Suprapubic skin (tissue), 4 donors: ENCODE measurements at regions not wholly inside any gene's neighbourhood (a gene's known extent, or its start where the extent isn't known, plus 50 kb on each side); places are given as distances from the start of the nearest gene placed in this dataset.

Experiments used
- DNase-seq, 2 donors: peaks; one replicate each; pipeline ENCODE4 v3.0.0-alpha.2; 2019; ENCODE audit warnings: low spot score in 2 of 2
- H3K27ac ChIP-seq: fragments of 200-600 bp; sonication (generic); one replicate; pipeline ENCODE4 v1.5.1; 2019
- H3K27me3 ChIP-seq: fragments of 200-600 bp; sonication (generic); one replicate; pipeline ENCODE4 v1.5.1; 2019
- H3K36me3 ChIP-seq: fragments of 200-600 bp; sonication (generic); one replicate; pipeline ENCODE4 v1.5.1; 2019
- H3K4me1 ChIP-seq: fragments of 200-600 bp; sonication (generic); one replicate; pipeline ENCODE4 v1.5.1; 2019
- H3K4me3 ChIP-seq: fragments of 200-600 bp; sonication (generic); one replicate; pipeline ENCODE4 v1.5.1; 2019; ENCODE audit warnings: mild to moderate bottlenecking
- H3K9me3 ChIP-seq: fragments of 200-600 bp; sonication (generic); one replicate; pipeline ENCODE4 v1.5.1; 2019
- CTCF ChIP-seq, 2 donors: fragments of 200-600 bp in 1 of 2; fragments of 450-650 bp in 1 of 2; sonication (generic) in 1 of 2; IDR thresholded peaks; one replicate each; pipeline ENCODE4 v1.5.1; 2016 to 2019; ENCODE audit warnings: antibody characterized with exemption in 2 of 2, mild to moderate bottlenecking in 1 of 2, moderate library complexity in 1 of 2
- EP300 ChIP-seq: sonication (generic); formaldehyde crosslinking; IDR thresholded peaks from one replicate; pipeline ENCODE4 v1.6.1; 2017; ENCODE audit warnings: antibody characterized with exemption
- POLR2A ChIP-seq, 2 donors: fragments of 450-650 bp; IDR thresholded peaks; one replicate each; pipeline ENCODE4 v1.6.1; 2017; ENCODE audit warnings: antibody characterized with exemption in 2 of 2, mild to moderate bottlenecking in 2 of 2, moderate library complexity in 2 of 2
- POLR2AphosphoS5 ChIP-seq, 3 donors: sonication (generic); formaldehyde crosslinking; IDR thresholded peaks; one replicate each; pipeline ENCODE4 v1.6.1; 2017; ENCODE audit warnings: antibody characterized with exemption in 3 of 3
- WGBS: methylation state at CpG from one replicate; pipeline ENCODE4 v1.1.5; 2018; 5-methylcytosine and 5-hydroxymethylcytosine counted together

- Histone ChIP-seq H3K4me1 (no peaks in the 10 kb centered on the region), H3K36me3 (no peaks in the 10 kb centered on the region), H3K27me3 (no peaks in the 10 kb centered on the region), H3K4me3 (no peak overlapping the region), H3K9me3 (no peaks in the 10 kb centered on the region), H3K27ac (no peak overlapping the region)
- no peak for DNase-seq
- 93% methylated on average over 8 of the region's 8 CpGs for WGBS
- no peak for TF ChIP-seq POLR2A (IDR thresholded peaks at IDR 0.05)
- no peak for TF ChIP-seq CTCF (IDR thresholded peaks at IDR 0.05)
- TF ChIP-seq POLR2AphosphoS5 (IDR thresholded peaks at IDR 0.05), result no peak
- no peak for TF ChIP-seq EP300
Measured at GRCh38 chr10:31100662-31101061, 69.0 kb upstream of the ZNF438 start.

GRCh38 chr10:31101123-31101522, 69.5 kb upstream of the ZNF438 start:
- H3K4me1 ChIP-seq, result no peaks in the 10 kb centered on the region
- H3K36me3 ChIP-seq, result no peaks in the 10 kb centered on the region
- no peak for DNase-seq
- no peaks in the 10 kb centered on the region for H3K27me3 ChIP-seq
- H3K9me3 ChIP-seq, result no peaks in the 10 kb centered on the region
- no peak overlapping the region for H3K27ac ChIP-seq
- TF ChIP-seq POLR2AphosphoS5 (IDR thresholded peaks at IDR 0.05) (no peak), CTCF (IDR thresholded peaks at IDR 0.05) (no peak), POLR2A (IDR thresholded peaks at IDR 0.05) (no peak), EP300 (no peak)
- H3K4me3 ChIP-seq, result no peak overlapping the region
- WGBS, result 65% methylated on average over 4 of the region's 4 CpGs

GRCh38 chr10:31102421-31102820, 70.8 kb upstream of the ZNF438 start:
- TF ChIP-seq POLR2AphosphoS5 (IDR thresholded peaks at IDR 0.05), result no peak
- TF ChIP-seq EP300, result no peak
- no peak for TF ChIP-seq CTCF (IDR thresholded peaks at IDR 0.05)
- Histone ChIP-seq H3K27ac (no peak overlapping the region), H3K4me1 (no peaks in the 10 kb centered on the region), H3K27me3 (no peaks in the 10 kb centered on the region), H3K9me3 (no peaks in the 10 kb centered on the region), H3K36me3 (no peaks in the 10 kb centered on the region), H3K4me3 (no peak overlapping the region)
- WGBS, result 50% methylated on average over 2 of the region's 2 CpGs
- no peak for DNase-seq

- no peaks in the 10 kb centered on the region for H3K27me3 ChIP-seq
- no peak for DNase-seq
- H3K9me3 ChIP-seq, result no peaks in the 10 kb centered on the region
- H3K36me3 ChIP-seq, result no peaks in the 10 kb centered on the region
- TF ChIP-seq POLR2A (IDR thresholded peaks at IDR 0.05), result no peak
- TF ChIP-seq CTCF (IDR thresholded peaks at IDR 0.05), result no peak
- H3K4me1 ChIP-seq, result no peaks in the 10 kb centered on the region
- no peak overlapping the region for H3K4me3 ChIP-seq
- 86% methylated on average over 3 of the region's 3 CpGs for WGBS
- no peak overlapping the region for H3K27ac ChIP-seq
Measured at GRCh38 chr10:31103112-31103511, 71.4 kb upstream of the ZNF438 start.

GRCh38 chr10:31112961-31113360, 81.3 kb upstream of the ZNF438 start:
- H3K4me3 ChIP-seq, result no peak overlapping the region

More at GRCh38 chr10:31112961-31113360, 81.3 kb upstream of the ZNF438 start:
- H3K4me1 ChIP-seq, result no peaks in the 10 kb centered on the region
- H3K27me3 ChIP-seq, result no peaks in the 10 kb centered on the region
- no peak overlapping the region for H3K27ac ChIP-seq
- H3K36me3 ChIP-seq, result no peaks in the 10 kb centered on the region
- WGBS, result 70% methylated on average over 3 of the region's 3 CpGs
- DNase-seq, result peak in 1 of 2 donors; percentile 20
- H3K9me3 ChIP-seq, result no peaks in the 10 kb centered on the region
- TF ChIP-seq POLR2A (IDR thresholded peaks at IDR 0.05) (no peak), EP300 (no peak), POLR2AphosphoS5 (IDR thresholded peaks at IDR 0.05) (no peak), CTCF (IDR thresholded peaks at IDR 0.05) (no peak)
